ENCODE measurements at regions not wholly inside any gene's neighbourhood (a gene's known extent, or its start where the extent isn't known, plus 50 kb on each side); places are given as distances from the start of the nearest gene placed in this dataset.

GRCh38 chr1:23622284-23622683 is 63.0 kb upstream of the ID3 start:
- no peak for TF ChIP-seq CTCF (IDR thresholded peaks at IDR 0.05)
- TF ChIP-seq POLR2A (IDR thresholded peaks at IDR 0.05), result no peak
- no peak for TF ChIP-seq EP300 (IDR thresholded peaks at IDR 0.05)
